Ammon's horn (tissue), 1 donor: ENCODE measurements at regions not wholly inside any gene's neighbourhood (a gene's known extent, or its start where the extent isn't known, plus 50 kb on each side); places are given as distances from the start of the nearest gene placed in this dataset.

Experiments
- DNase-seq: peaks from one replicate; pipeline ENCODE4 v3.0.0-alpha.2; 2016; ENCODE audit warnings: low spot score

DNA sequence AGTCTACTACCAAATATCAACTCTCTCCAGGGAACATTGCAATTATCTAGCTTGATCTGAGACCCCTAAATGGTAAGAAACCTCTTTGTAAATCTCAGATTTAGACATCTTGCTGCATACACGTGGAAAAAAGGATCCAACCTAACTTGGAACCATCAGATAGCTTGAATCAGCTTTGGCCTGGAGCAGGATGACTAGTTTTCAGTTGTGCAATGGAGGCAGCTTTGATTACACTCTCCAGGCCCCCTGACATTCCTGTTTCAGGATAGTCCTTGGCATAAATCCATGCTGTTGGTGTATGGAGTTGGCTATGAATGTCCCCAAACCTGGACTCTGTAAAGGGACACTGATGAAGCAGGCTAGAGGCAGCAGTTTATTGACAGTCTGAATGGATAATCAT is 1061.9 kb upstream of the TENM3 start:
- no peak for DNase-seq

GRCh38 chr4:181189751-181190150 is 1053.5 kb upstream of the TENM3 start:
- no peak for DNase-seq

DNA sequence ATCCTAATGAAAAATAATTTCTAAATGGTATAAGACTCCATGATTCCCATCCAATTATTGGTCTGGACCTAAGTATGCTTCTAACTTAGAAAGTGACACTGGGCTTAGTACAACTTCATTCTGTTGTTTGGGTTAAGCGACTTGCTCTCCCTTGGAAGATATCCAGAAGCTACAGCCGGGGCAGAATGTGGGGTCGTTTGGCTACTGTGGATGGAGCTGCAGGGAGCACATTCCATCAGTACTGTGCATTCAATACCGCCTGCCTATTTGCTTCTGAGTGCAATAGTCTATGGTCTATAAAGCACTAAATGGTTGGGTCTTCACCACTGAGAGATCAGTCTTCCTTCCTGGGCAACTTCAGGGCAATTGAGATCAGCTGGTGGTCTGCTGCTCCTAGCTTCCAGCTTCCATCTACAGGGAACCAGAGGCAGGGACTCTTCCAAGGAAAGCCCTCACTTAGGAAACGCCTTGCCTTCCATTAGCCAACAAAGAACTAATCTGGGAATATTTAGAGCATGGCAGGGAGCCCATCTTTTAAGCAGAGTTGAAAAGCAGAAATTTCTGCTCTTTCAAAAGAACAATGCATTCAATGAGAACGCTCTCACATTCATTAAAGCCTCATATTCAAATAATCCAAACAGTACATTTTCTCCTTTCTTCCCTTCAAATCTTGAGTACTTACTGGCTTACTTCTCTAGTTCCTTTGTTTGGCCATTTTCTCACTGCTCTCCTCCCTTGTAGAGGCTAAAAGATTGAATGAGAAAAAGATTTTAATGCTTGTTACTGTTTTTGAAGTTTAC is 1049.9 kb upstream of the TENM3 start:
- no peak for DNase-seq

DNA sequence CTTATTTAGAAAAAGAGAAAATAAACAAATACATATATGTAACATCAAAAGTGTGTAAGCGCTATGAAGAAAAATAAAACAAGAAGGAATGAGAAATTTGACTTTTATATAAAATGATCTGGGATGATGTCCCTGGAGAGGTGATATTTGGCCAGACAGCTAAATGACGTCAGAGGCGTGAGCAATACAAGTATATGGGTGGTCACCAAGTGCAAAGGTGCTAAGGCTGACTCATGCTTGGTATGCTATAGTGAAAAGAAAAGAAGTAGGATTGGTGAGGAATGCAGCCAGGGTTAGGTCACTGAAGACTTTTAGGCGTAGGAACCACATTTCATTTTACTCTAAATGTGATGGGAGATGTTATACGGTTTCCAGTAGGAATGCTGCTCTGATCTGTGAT is 1049.1 kb upstream of the TENM3 start:
- DNase-seq = no peak

DNA sequence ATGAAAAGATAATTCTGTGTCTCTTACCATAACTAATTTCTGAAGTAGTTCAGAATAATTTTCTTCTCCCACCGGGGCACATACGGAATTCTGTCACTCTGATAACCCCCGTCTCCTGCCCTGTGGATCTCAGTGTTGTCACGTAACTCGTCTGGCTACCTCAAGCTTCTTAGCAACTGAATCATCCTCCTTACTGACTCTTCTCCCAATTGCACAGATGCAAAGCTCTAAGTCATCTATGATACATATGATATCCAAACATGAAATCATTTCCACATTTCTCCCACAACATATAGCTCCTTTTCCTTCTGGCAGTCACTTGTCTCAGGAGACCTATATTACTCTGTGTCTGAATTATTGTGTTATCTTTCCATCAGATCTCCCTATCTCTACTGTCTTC is 1043.1 kb upstream of the TENM3 start:
- no peak for DNase-seq

GRCh38 chr4:181202240-181202639 is 1041.0 kb upstream of the TENM3 start:
- no peak for DNase-seq

- no peak for DNase-seq
Measured at GRCh38 chr4:181204109-181204508, 1039.1 kb upstream of the TENM3 start.

- DNase-seq = no peak
Measured at GRCh38 chr4:181213551-181213950, 1029.7 kb upstream of the TENM3 start.

GRCh38 chr4:181216501-181216900 is 1026.7 kb upstream of the TENM3 start:
- DNase-seq = no peak

- DNase-seq = no peak
Measured at GRCh38 chr4:181219783-181220416, 1023.3 kb upstream of the TENM3 start.

DNA sequence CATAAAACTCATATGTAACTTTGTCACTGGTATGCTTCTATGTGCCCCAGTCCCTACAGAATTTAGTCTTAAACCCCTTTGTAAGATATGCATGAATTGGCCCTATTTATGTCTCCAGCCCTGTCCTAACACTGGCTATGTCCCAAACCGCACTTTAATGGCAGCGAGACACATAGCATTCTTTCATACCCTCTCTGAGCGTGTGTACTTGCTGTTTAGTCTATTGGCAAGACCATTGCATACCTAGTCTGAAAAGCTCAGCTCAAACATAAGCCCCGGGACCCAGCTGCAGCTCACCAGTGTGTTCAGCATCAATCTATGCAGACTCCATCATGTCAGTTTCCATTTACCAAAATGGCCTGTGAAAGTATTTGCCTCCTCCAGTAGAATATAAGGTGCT is 1018.4 kb upstream of the TENM3 start:
- DNase-seq = no peak

- DNase-seq = no peak
Measured at GRCh38 chr4:181225616-181226261, 1017.5 kb upstream of the TENM3 start.

DNA sequence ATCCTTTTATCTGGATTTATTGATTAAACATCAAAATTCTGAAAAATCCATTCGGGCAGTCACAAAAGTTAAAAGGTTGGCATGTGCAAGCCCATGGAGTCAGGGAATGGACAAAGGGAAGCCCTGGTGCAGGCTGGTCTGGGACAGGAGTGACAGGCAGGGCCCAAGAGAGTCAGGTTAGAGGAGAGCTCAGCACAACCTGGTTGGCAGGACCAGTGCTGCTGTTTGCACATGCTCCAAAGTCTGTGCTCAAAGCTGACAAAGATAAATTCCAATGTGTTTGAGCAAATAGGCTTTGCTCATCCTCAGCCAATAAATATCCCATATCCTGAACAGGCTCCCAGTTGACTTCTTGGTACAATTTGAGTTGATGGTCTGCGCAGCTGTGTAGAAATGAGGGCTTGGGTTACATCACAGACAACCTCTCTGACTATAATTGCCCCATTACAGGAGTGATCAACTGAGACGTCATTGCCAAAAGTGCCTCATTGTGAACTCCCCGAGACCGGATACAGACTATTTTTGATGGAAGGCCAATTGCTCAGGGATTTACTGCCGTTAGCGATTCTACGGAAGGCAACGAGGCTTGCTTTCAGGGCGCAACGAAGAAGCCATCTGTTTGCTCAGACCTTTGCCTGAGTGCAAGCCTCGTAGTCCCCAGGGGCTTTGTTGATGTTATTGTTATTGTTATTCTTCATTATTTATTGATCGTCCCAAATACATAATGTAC is 1008.1 kb upstream of the TENM3 start:
- no peak for DNase-seq

GRCh38 chr4:181245326-181245725 is 997.9 kb upstream of the TENM3 start:
- DNase-seq = no peak

- DNase-seq = no peak
Measured at GRCh38 chr4:181249031-181249430, 994.2 kb upstream of the TENM3 start.

DNA sequence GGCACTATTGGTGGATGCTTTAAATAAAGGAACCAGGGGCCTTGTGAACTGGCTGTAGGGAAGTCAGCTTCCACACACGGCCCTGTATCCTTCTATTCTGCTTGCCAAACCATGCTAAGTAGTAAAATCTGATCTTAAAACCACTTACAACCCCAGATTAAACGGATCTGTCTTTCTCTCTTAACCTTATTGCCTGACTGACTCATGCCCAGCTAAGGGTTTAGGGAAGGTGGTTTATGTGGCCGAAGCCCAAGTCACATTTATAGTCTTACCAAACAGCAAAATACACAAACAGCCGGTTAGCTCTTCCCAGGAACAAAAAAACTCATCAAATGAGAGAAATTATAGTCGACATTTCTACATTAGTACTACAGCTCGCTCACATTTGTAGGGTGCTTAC is 988.4 kb upstream of the TENM3 start:
- no peak for DNase-seq

GRCh38 chr4:181258569-181258968 is 984.6 kb upstream of the TENM3 start:
- DNase-seq = no peak

GRCh38 chr4:181259081-181259709 is 984.0 kb upstream of the TENM3 start:
- no peak for DNase-seq

DNA sequence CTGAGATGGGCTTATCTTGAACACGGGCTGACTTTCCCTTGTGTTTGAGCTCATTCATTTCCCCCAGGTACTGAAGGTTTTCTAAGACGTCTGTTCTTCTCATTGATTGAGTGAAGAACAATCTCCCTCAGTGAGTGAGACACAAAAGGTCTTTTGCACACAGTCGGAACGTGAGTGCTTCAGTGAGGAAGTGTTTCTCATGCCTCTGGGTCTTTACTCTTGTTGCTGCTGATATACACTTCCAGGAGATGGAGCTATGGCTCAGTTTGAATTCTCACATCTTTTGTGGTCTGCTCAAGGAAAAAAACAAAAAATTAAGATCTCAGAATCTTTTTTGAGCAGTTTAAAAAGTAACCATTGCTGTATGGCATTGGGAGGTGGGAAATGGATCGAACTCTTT is 981.9 kb upstream of the TENM3 start:
- peak; percentile 13 for DNase-seq

- no peak for DNase-seq
Measured at GRCh38 chr4:181264893-181265292, 978.3 kb upstream of the TENM3 start.

DNA sequence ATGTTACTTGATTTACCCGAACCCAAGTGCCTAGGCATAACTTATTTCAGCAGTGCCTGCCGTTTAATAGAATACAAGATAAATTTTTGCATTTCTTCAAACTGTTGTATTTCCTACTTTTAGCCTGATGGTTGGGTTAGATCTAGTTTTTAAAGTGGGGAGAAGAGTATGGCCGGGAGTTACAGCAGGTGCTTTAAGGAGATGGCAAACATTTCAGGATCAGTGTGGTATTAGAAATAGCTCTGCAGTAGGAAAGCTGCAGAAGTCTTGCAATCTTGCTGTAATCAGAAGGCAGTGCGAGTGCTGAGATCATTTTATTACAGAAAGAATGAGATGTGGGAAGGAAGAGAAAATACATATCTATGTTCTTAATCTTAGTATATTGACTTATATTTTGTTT is 977.8 kb upstream of the TENM3 start:
- no peak for DNase-seq

DNA sequence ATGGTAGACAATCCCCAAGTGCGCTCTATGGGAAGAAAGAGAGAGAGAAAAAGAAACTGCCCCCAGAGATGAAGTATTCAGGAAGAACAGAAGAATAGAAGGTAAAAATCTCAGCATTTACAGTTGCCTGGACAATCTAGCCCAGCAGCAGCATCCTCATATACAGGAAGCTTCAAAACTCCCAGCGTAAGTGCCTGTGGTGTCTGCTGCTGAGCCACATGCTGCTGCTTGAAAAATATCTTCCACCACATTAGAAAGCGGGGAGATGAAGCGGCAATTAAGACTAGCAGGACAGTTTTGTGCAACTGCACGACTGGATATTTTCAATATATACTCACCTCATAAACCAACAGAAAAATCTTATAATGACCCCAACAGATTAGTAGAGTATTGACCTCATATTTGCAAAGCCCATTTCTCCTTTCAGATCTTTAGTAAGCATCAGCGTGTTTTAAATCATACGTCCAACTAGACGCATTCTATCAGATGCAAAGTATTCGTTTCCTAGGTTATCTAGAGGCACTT is 972.0 kb upstream of the TENM3 start:
- DNase-seq = no peak
